ENCODE measurements at regions not wholly inside any gene's neighbourhood (a gene's known extent, or its start where the extent isn't known, plus 50 kb on each side); places are given as distances from the start of the nearest gene placed in this dataset.

DNA sequence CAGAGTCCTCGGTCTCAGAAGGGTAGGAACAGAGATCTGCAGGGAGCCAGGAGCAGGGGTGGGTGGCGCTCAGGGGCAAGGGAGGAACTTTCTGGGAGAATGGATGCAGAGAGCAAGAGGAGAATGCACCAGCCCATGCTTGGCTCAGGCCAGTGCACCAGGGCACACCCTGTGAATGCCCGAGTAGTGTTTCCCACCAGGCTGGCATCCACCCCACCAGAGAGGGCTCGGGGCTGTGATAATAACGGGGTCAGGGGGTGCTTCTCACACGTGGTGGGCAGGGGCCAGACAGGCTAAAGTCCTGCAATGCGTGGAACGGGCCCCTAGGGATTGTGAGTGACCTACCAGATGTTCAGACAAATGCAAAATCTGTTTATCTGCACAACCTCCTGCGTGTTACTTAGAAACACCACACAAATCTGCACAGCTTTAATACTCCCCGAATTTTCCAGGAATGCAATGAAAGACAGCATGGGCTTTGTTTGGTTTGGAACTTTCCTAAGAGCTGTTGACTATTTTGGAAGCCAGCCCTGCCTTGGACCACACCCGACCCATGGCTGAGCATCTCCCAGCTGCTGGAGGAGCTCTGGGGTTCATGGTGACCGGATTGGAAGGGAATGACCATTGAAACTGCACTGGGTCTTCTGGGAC is 368.3 kb downstream of the SHANK2 start:
- TF ChIP-seq, protein P1, sequence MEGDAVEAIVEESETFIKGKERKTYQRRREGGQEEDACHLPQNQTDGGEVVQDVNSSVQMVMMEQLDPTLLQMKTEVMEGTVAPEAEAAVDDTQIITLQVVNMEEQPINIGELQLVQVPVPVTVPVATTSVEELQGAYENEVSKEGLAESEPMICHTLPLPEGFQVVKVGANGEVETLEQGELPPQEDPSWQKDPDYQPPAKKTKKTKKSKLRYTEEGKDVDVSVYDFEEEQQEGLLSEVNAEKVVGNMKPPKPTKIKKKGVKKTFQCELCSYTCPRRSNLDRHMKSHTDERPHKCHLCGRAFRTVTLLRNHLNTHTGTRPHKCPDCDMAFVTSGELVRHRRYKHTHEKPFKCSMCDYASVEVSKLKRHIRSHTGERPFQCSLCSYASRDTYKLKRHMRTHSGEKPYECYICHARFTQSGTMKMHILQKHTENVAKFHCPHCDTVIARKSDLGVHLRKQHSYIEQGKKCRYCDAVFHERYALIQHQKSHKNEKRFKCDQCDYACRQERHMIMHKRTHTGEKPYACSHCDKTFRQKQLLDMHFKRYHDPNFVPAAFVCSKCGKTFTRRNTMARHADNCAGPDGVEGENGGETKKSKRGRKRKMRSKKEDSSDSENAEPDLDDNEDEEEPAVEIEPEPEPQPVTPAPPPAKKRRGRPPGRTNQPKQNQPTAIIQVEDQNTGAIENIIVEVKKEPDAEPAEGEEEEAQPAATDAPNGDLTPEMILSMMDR (IDR thresholded peaks at IDR 0.05), result no peak
- no peak for TF ChIP-seq POLR2A (IDR thresholded peaks at IDR 0.05)
